ENCODE measurements at regions not wholly inside any gene's neighbourhood (a gene's known extent, or its start where the extent isn't known, plus 50 kb on each side); places are given as distances from the start of the nearest gene placed in this dataset.

GRCh38 chr18:55833543-55833942 lies 245.6 kb upstream of the TCF4 start (continued):
- TF ChIP-seq ATOH8 (CRISPR knock-in tag; IDR thresholded peaks at IDR 0.05; ENCODE audit: low read depth) (no peak; the same call in 1 of the 2 replicates), MAZ (IDR thresholded peaks at IDR 0.05; ENCODE audit: borderline replicate concordance, low read depth, low read length) (no peak), JUN (IDR thresholded peaks at IDR 0.05) (peak; percentile 46 to 53; a peak in 2 of 5 replicates), HOXA7 (CRISPR knock-in tag; IDR thresholded peaks at IDR 0.05) (no peak), SMC3 (IDR thresholded peaks at IDR 0.05) (peak; percentile 14; the same call in 1 of the 3 replicates), RFX5 (IDR thresholded peaks at IDR 0.05) (no peak), MYC (IDR thresholded peaks at IDR 0.05; ENCODE audit: borderline replicate concordance, low read length) (no peak), KDM1A (IDR thresholded peaks at IDR 0.05; ENCODE audit: low read depth) (no peak), CEBPB (IDR thresholded peaks at IDR 0.05) (peak; percentile 29 to 89; a peak in 2 of 4 replicates), HEYL (CRISPR knock-in tag; IDR thresholded peaks at IDR 0.05) (no peak), RNF2 (IDR thresholded peaks at IDR 0.05; ENCODE audit: borderline replicate concordance, low read depth) (no peak), HDAC2 (IDR thresholded peaks at IDR 0.05) (no peak), JUNB (IDR thresholded peaks at IDR 0.05) (peak; percentile 86), USF2 (IDR thresholded peaks at IDR 0.05) (no peak), ZNF302 (CRISPR knock-in tag; IDR thresholded peaks at IDR 0.05) (no peak), MAFK (IDR thresholded peaks at IDR 0.05; ENCODE audit: partially characterized antibody) (no peak), EHF (CRISPR knock-in tag; IDR thresholded peaks at IDR 0.05) (no peak), ELK1 (IDR thresholded peaks at IDR 0.05; ENCODE audit: low read depth, low read length) (no peak), NR3C1 (IDR thresholded peaks at IDR 0.05) (no peak), RCOR1 (IDR thresholded peaks at IDR 0.05; ENCODE audit: low read depth, low read length) (no peak), HMGXB4 (CRISPR knock-in tag; IDR thresholded peaks at IDR 0.05; ENCODE audit: borderline replicate concordance) (no peak), HOXB5 (CRISPR knock-in tag; IDR thresholded peaks at IDR 0.05) (peak; percentile 42; the same call in 1 of the 2 replicates), EHMT2 (IDR thresholded peaks at IDR 0.05; ENCODE audit: low read depth) (no peak), EP300 (IDR thresholded peaks at IDR 0.05) (peak; percentile 28 to 39; a peak in 2 of 5 replicates), ESRRA (IDR thresholded peaks at IDR 0.05; ENCODE audit: borderline replicate concordance, low read length) (no peak), KDM5A (IDR thresholded peaks at IDR 0.05) (no peak), NFE2L2 (conservative IDR thresholded peaks at IDR 0.05; ENCODE audit: low read length) (no peak), GATA3 (IDR thresholded peaks at IDR 0.05; ENCODE audit: borderline replicate concordance) (peak; percentile 63; the same call in 1 of the 2 replicates), ZSCAN20 (CRISPR knock-in tag; IDR thresholded peaks at IDR 0.05) (no peak), POLR2A (IDR thresholded peaks at IDR 0.05; ENCODE audit: low read length) (no peak), E2F6 (IDR thresholded peaks at IDR 0.05; ENCODE audit: borderline replicate concordance, low read depth) (peak; percentile 67; the same call in 1 of the 2 replicates), CBX2 (IDR thresholded peaks at IDR 0.05; ENCODE audit: borderline replicate concordance, low read depth) (no peak), ZC3H11A (IDR thresholded peaks at IDR 0.05) (no peak)
- TF ChIP-seq, protein P1, sequence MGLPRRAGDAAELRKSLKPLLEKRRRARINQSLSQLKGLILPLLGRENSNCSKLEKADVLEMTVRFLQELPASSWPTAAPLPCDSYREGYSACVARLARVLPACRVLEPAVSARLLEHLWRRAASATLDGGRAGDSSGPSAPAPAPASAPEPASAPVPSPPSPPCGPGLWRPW (IDR thresholded peaks at IDR 0.05), result no peak
